NOMO-1 treated with DMSO at 0.1 percent for 48 hours (cell line): ENCODE measurements at regions not wholly inside any gene's neighbourhood (a gene's known extent, or its start where the extent isn't known, plus 50 kb on each side); places are given as distances from the start of the nearest gene placed in this dataset.
A peak's percentile ranks its signal among the peaks of the same experiment; 100 is the strongest.
"Not testable (repeated sequence)": the region's sequence is repeated elsewhere in the genome, so short reads cannot be mapped to it uniquely, and the experiment has no call there.

Experiments used
- DNase-seq: peaks from one replicate; lab custom pipeline; 2025; ENCODE audit not compliant: unreplicated experiment; lab: John Stamatoyannopoulos, UW

GRCh38 chr7:13806089-13806867 lies 183.2 kb downstream of the ETV1 start:
- DNase-seq, result not testable (repeated sequence)

DNA sequence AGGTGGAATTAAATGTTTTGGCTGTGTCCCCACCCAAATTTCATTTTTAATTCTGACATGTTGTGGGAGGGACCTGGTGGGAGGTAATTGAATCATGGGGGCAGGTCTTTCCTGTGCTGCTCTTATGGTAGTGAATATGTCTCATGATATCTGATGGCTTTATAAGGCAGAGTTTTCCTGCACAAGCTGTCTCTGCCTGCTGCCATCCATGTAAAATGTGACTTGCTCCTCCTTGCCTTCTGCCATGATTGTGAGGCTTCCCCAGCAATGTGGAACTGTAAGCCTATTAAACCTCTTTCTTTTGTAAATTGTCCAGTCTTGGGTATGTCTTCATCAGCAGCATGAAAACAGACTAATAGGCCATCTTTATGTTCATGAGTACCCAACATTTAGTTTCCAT lies 172.2 kb downstream of the ETV1 start:
- DNase-seq, result not testable (repeated sequence)

DNA sequence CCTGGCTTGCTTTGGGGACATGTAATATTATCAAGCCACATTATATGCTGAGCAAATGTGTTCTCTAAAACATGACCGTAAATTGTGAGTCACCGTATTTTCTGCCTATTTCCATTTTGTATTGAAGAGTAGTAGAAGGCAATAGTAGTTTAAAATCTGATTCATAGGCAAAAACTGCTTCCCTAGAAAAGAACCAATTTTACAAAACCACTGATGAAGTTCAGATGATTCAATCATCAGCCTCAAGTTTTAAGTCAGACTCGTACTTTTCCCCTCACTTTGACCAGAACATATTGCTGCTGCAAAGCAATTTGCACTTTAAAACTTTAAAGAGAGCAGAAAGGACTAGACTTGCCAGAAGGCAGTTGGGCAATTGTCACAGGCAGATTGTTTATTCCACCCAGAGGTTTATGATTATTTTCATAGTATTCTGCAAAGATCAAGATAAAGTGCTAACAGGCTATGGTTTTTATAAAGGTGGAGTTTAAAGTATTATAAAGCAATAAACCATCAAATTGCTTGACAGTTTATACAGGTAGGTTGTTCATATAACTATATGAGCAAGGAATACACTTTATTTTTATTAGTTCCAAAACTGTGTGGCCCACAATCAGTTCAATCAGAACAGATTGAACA lies 168.2 kb downstream of the ETV1 start:
- DNase-seq, result no peak

DNA sequence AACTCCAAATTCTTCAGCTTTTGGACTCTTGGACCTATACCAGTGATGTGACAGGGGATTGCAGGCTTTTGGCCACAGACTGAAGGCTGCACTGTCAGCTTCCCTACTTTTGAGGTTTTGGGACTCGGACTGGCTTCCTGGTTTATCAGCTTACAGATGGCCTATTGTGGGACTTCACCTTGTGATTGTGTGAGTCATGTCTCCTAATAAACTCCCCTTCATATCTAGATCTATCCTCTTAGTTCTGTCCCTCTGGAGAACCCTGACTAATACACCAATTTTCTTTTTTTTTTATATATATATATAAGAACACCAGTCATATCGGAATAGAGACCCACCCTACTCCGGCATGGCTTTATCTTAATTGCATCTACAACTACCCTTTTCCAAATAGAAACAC lies 166.8 kb downstream of the ETV1 start:
- DNase-seq, result no peak

DNA sequence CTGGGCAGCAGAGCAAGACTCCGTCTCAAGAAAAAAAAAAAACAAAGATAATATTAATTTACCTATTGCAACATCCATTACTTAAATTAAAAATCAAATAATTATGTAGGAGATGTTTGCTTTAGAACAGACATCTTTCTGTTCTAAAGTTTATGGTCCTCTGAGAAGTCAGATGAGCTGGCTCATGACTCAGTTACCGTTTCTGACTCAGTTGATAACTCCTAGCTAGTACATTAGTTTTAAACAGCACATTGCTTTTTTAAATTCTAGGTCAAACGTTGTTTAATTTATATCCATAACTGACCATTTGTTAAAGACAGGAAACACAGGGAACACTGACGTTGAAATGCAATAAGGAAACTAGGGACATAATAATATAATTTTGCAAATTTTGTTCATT lies 162.7 kb downstream of the ETV1 start:
- DNase-seq, result no peak

GRCh38 chr7:13827716-13828115 lies 161.8 kb downstream of the ETV1 start:
- no peak for DNase-seq

DNA sequence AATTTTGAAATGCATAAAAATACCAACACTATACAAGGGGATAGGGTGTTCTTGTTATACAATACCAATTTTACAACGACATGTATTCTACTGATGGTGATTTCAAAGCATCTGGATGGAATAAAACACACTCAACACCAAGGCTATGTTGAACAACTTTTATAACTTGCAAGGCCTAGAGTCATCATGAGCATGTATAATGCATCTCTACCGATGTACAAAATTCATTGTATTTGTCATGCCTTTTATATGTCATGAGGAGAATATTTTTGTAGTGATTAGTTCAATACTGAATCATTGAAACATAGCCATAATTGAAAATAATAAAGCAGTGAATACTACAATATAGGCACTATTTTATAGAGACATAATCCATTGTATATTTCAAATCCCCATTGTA lies 160.2 kb downstream of the ETV1 start:
- DNase-seq, result no peak

- DNase-seq, result peak; percentile 37
Observed at GRCh38 chr7:13829914-13830900, 159.3 kb downstream of the ETV1 start.

DNA sequence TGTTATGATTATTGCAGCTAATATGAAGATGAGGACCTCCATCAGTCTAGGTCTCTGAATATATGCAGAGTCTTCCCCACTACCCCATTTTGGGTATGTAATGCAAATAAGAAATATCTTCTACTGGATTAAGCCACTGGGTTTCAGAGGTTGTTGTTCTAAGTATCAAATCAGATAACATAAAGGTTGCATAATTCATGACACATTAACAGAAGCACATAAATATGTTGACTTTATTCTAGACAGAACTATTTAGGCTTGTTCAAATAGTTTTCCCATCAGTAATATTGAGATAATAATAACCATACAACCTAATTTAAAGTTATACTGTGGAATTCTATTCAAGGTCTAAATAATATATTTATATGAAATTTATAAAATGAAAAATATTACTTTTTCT lies 157.1 kb downstream of the ETV1 start:
- DNase-seq, result no peak

DNA sequence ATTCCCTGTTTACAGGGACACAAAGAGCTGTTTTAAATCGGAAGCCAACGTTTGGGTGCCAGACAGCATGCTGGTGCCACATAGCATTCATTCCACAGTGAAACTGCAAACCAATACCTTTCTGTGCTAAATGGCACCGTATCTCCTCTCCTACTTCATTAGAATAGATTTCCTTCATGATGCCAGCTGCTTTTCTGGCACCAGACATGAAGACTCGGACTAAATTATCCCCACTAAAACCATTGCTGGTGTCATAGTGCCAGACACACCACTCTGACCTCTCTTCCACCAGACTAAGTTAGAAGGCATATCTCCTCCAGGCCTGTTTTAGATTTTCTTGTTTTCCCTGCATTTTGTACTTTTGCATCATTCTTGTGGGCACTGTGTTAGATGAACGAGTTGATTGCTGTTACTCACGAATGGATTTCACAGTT lies 155.1 kb downstream of the ETV1 start:
- DNase-seq, result no peak

DNA sequence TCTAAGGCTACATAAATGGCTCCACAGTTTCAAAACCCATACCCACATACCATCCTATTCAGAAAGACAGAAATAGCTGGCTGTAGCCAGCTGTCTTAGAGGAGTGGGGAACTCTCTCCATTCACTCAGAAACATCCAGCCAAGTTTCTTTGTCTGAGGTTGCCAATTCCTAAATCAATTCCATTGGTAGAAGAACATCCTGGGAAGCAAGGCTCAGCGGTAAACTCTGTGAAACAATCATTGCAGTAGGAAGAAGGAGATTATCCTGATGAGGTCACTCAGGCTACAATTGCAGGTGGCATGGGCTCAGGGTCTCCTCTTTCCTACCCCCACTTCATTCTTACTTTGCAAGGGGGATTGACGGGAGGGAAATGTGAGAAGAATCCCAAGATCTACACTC lies 154.0 kb downstream of the ETV1 start:
- DNase-seq, result no peak

- DNase-seq, result no peak
Observed at GRCh38 chr7:13839063-13839462, 150.4 kb downstream of the ETV1 start.
